ENCODE measurements at regions not wholly inside any gene's neighbourhood (a gene's known extent, or its start where the extent isn't known, plus 50 kb on each side); places are given as distances from the start of the nearest gene placed in this dataset.
"Not testable (repeated sequence)": the region's sequence is repeated elsewhere in the genome, so short reads cannot be mapped to it uniquely, and the experiment has no call there.

GRCh38 chr7:77484785-77485184, 52.3 kb upstream of the PTPN12 start:
- DNase-seq (ENCODE audit: low read depth, low spot score), result no peak
- H3K4me3 ChIP-seq (ENCODE audit: low read depth, low read length), result no peak overlapping the region
- ChIA-PET CTCF (no interaction called here), POLR2A (no interaction called here)
- TF ChIP-seq CTCF (IDR thresholded peaks at IDR 0.05; ENCODE audit: insufficient read depth, low read length, missing control alignments), result no peak

GRCh38 chr7:77482015-77482414, 55.1 kb upstream of the PTPN12 start:
- ChIA-PET CTCF (no interaction called here), POLR2A (no interaction called here)
- DNase-seq (ENCODE audit: low read depth, low spot score), result no peak
- no peak for TF ChIP-seq CTCF (IDR thresholded peaks at IDR 0.05; ENCODE audit: insufficient read depth, low read length, missing control alignments)
- no peak overlapping the region for H3K4me3 ChIP-seq (ENCODE audit: low read depth, low read length)

GRCh38 chr7:77481615-77482014, 55.5 kb upstream of the PTPN12 start:
- POLR2A ChIA-PET, result no interaction called here
- CTCF ChIA-PET, result no interaction called here
- DNase-seq (ENCODE audit: low read depth, low spot score), result no peak

GRCh38 chr7:77480102-77480627, 56.9 kb upstream of the PTPN12 start:
- H3K4me3 ChIP-seq (ENCODE audit: low read depth, low read length); DNase-seq (ENCODE audit: low read depth, low spot score); CTCF ChIA-PET; POLR2A ChIA-PET: not testable (repeated sequence)

More at GRCh38 chr7:77481615-77482014, 55.5 kb upstream of the PTPN12 start:
- H3K4me3 ChIP-seq (ENCODE audit: low read depth, low read length), result no peak overlapping the region
- TF ChIP-seq CTCF (IDR thresholded peaks at IDR 0.05; ENCODE audit: insufficient read depth, low read length, missing control alignments), result no peak

GRCh38 chr7:77479536-77480088, 57.5 kb upstream of the PTPN12 start:
- CTCF ChIA-PET, result no interaction called here
- POLR2A ChIA-PET, result no interaction called here
- H3K4me3 ChIP-seq (ENCODE audit: low read depth, low read length), result no peak overlapping the region
- DNase-seq (ENCODE audit: low read depth, low spot score), result no peak
- no peak for TF ChIP-seq CTCF (IDR thresholded peaks at IDR 0.05; ENCODE audit: insufficient read depth, low read length, missing control alignments)

- no peak overlapping the region for H3K4me3 ChIP-seq (ENCODE audit: low read depth, low read length)
- ChIA-PET CTCF (no interaction called here), POLR2A (no interaction called here)
- DNase-seq (ENCODE audit: low read depth, low spot score), result no peak
- no peak for TF ChIP-seq CTCF (IDR thresholded peaks at IDR 0.05; ENCODE audit: insufficient read depth, low read length, missing control alignments)
These were observed 60.2 kb upstream of the PTPN12 start for GRCh38 chr7:77476871-77477270.

- POLR2A ChIA-PET, result no interaction called here
- CTCF ChIA-PET, result no interaction called here
- TF ChIP-seq CTCF (IDR thresholded peaks at IDR 0.05; ENCODE audit: insufficient read depth, low read length, missing control alignments), result no peak
- DNase-seq (ENCODE audit: low read depth, low spot score), result no peak
- no peak overlapping the region for H3K4me3 ChIP-seq (ENCODE audit: low read depth, low read length)
These were observed 59.0 kb upstream of the GSAP start for GRCh38 chr7:77475181-77475580.
